Thyroid gland (tissue), 4 donors: ENCODE measurements at regions not wholly inside any gene's neighbourhood (a gene's known extent, or its start where the extent isn't known, plus 50 kb on each side); places are given as distances from the start of the nearest gene placed in this dataset.
"Not testable (repeated sequence)": the region's sequence is repeated elsewhere in the genome, so short reads cannot be mapped to it uniquely, and the experiment has no call there.

Experiments
- DNase-seq, 2 donors: peaks; one replicate each; pipeline ENCODE4 v3.0.0-alpha.2; 2019
- H3K27ac ChIP-seq, 3 donors: fragments of 200-600 bp; sonication (generic); 1 replicate in 2 of 3; 2 replicates in 1 of 3; pipeline ENCODE4 v1.5.1; 2016 to 2019; ENCODE audit warnings: mild to moderate bottlenecking in 1 of 3, moderate library complexity in 1 of 3
- H3K27me3 ChIP-seq: fragments of 200-600 bp; sonication (generic); one replicate; pipeline ENCODE4 v1.5.1; 2019
- H3K36me3 ChIP-seq, 2 donors: fragments of 200-600 bp; sonication (generic); one replicate each; pipeline ENCODE4 v1.5.1; 2016 to 2019
- H3K4me1 ChIP-seq, 2 donors: fragments of 200-600 bp; sonication (generic); one replicate each; pipeline ENCODE4 v1.5.1; 2017 to 2019
- H3K4me3 ChIP-seq, 3 donors: fragments of 200-600 bp; sonication (generic); replicated peaks in 1 of 3; 1 replicate in 2 of 3; 2 replicates in 1 of 3; pipeline ENCODE4 v1.5.1; 2016; ENCODE audit warnings: mild to moderate bottlenecking in 1 of 3
- H3K9me3 ChIP-seq: fragments of 200-600 bp; sonication (generic); one replicate; pipeline ENCODE4 v1.5.1; 2017
- CTCF ChIP-seq, 6 experiments: fragments of 200-600 bp in 3 of 6; fragments of 450-650 bp in 3 of 6; sonication (generic) in 3 of 6; IDR thresholded peaks; one replicate each; pipeline ENCODE4 v1.5.1; 2016 to 2019; ENCODE audit warnings: antibody characterized with exemption in 6 of 6, mild to moderate bottlenecking in 2 of 6, inconsistent platforms in 1 of 6, moderate library complexity in 1 of 6
- POLR2A ChIP-seq, 2 donors: fragments of 450-650 bp; IDR thresholded peaks; one replicate each; pipeline ENCODE4 v1.6.1; 2017; ENCODE audit warnings: antibody characterized with exemption in 2 of 2, mild to moderate bottlenecking in 2 of 2, moderate library complexity in 1 of 2
- WGBS, 2 donors: methylation state at CpG; one replicate each; pipeline ENCODE4 v1.1.5; 2017; 5-methylcytosine and 5-hydroxymethylcytosine counted together
- intact Hi-C: fragments of 100-400 bp; cut with DNase I; formaldehyde crosslinking; loops from one replicate; pipeline ENCODE4 v1.15.1; 2023

GRCh38 chr7:149683181-149683580, 90.2 kb downstream of the ZNF467 start:
- WGBS, 2 donors = 75 to 77% methylated on average over 2 of the region's 2 CpGs
- Histone ChIP-seq H3K9me3 (no peaks in the 10 kb centered on the region), H3K4me1 (no peaks in the 10 kb centered on the region), H3K4me3 (no peak overlapping the region), H3K27me3 (no peaks in the 10 kb centered on the region), H3K36me3 (no peaks in the 10 kb centered on the region), H3K27ac (no peak overlapping the region)
- no peak for DNase-seq
- intact Hi-C loops = no loop called here
- TF ChIP-seq POLR2A (IDR thresholded peaks at IDR 0.05) = no peak
- TF ChIP-seq CTCF (IDR thresholded peaks at IDR 0.05) = no peak

- Histone ChIP-seq H3K9me3 (no peaks in the 10 kb centered on the region), H3K27me3 (no peaks in the 10 kb centered on the region), H3K4me3 (no peak overlapping the region), H3K27ac (no peak overlapping the region), H3K36me3 (no peaks in the 10 kb centered on the region), H3K4me1 (no peaks in the 10 kb centered on the region)
- intact Hi-C loops = no loop called here
- DNase-seq = no peak
- TF ChIP-seq CTCF (IDR thresholded peaks at IDR 0.05) = no peak
- no peak for TF ChIP-seq POLR2A (IDR thresholded peaks at IDR 0.05)
Observed at GRCh38 chr7:149682038-149682437, 91.3 kb downstream of the ZNF467 start.

- TF ChIP-seq POLR2A (IDR thresholded peaks at IDR 0.05) = no peak
- TF ChIP-seq CTCF (IDR thresholded peaks at IDR 0.05) = no peak
- no peak overlapping the region for H3K27ac ChIP-seq
Observed at GRCh38 chr7:149681274-149681673, 92.1 kb downstream of the ZNF467 start.

GRCh38 chr7:149680331-149681025, 92.9 kb downstream of the ZNF467 start:
- H3K4me3 ChIP-seq = no peak overlapping the region
- no peak overlapping the region for H3K27ac ChIP-seq
- H3K4me1 ChIP-seq = no peaks in the 10 kb centered on the region
- intact Hi-C loops = no loop called here
- WGBS, 2 donors = 59 to 70% methylated on average over 2 of the region's 2 CpGs
- DNase-seq = no peak
- H3K36me3 ChIP-seq = no peaks in the 10 kb centered on the region
- no peaks in the 10 kb centered on the region for H3K9me3 ChIP-seq
- TF ChIP-seq CTCF (IDR thresholded peaks at IDR 0.05) (no peak), POLR2A (IDR thresholded peaks at IDR 0.05) (no peak)
- no peaks in the 10 kb centered on the region for H3K27me3 ChIP-seq

More at GRCh38 chr7:149681274-149681673, 92.1 kb downstream of the ZNF467 start:
- H3K4me3 ChIP-seq = no peak overlapping the region
- WGBS, 2 donors = 33 to 44% methylated on average over 1 of the region's 1 CpG
- no peaks in the 10 kb centered on the region for H3K9me3 ChIP-seq
- H3K27me3 ChIP-seq = no peaks in the 10 kb centered on the region
- H3K36me3 ChIP-seq = no peaks in the 10 kb centered on the region
- DNase-seq = no peak
- intact Hi-C loops = no loop called here
- H3K4me1 ChIP-seq = no peaks in the 10 kb centered on the region

- H3K27ac ChIP-seq, H3K4me3 ChIP-seq, H3K27me3 ChIP-seq, H3K4me1 ChIP-seq, H3K9me3 ChIP-seq, H3K36me3 ChIP-seq, DNase-seq, intact Hi-C loops: not testable (repeated sequence)
- WGBS, 2 donors = 86 to 91% methylated on average over 10 of the region's 10 CpGs
Observed at GRCh38 chr7:149674728-149675385, 98.5 kb downstream of the ZNF467 start.
